HUES6 (cell line): ENCODE measurements at regions not wholly inside any gene's neighbourhood (a gene's known extent, or its start where the extent isn't known, plus 50 kb on each side); places are given as distances from the start of the nearest gene placed in this dataset.

Experiments used
- H3K27ac ChIP-seq: 2 replicates; pipeline ENCODE4 v1.7.0; 2013; ENCODE audit warnings: low read depth, mild to moderate bottlenecking, low read length, inconsistent platforms
- H3K27me3 ChIP-seq: 2 replicates; pipeline ENCODE4 v1.6.1; 2013; ENCODE audit warnings: low read length; ENCODE audit not compliant: control insufficient read depth, insufficient read depth
- H3K36me3 ChIP-seq: 2 replicates; pipeline ENCODE4 v1.6.1; 2013; ENCODE audit warnings: low read length; ENCODE audit not compliant: control insufficient read depth, insufficient read depth
- H3K4me1 ChIP-seq: 2 replicates; pipeline ENCODE4 v1.6.1; 2013; ENCODE audit warnings: low read length; ENCODE audit not compliant: control insufficient read depth, insufficient read depth
- H3K4me3 ChIP-seq: 2 replicates; pipeline ENCODE4 v1.5.1; 2013; ENCODE audit warnings: low read depth, low read length
- H3K9ac ChIP-seq: one replicate; pipeline ENCODE4 v1.6.1; 2013; ENCODE audit warnings: mild to moderate bottlenecking, low read length
- H3K9me3 ChIP-seq: 2 replicates; pipeline ENCODE4 v1.6.1; 2013; ENCODE audit warnings: low read depth, low read length; ENCODE audit not compliant: control insufficient read depth, insufficient read depth

DNA sequence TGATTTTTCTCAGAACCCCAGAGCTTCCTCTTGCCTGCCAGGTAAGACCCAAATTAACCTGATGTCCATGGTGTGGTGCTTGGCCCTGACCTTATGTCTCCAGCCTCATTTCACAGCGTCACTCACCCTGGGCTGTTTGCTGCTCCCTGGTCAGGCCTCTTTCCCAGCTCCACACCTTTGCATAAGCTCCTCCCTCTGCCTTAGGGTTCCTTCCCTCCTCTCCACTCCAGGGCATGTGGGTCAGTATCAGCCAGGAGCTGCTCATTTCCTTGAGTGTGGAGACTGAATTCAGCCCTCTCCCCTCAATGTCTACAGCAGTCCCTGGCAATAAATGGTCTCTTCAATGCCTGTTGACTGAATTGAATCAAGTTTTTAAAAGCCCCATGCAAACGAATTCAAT is 75.6 kb upstream of the ANKRD34C start:
- Histone ChIP-seq H3K27me3 (peaks cover 5% of the 10 kb centered on the region; the same call in 1 of the 2 replicates), H3K9ac (no peak overlapping the region), H3K27ac (no peak overlapping the region), H3K9me3 (no peaks in the 10 kb centered on the region), H3K4me1 (peaks cover 16% of the 10 kb centered on the region), H3K36me3 (no peaks in the 10 kb centered on the region), H3K4me3 (no peak overlapping the region)

DNA sequence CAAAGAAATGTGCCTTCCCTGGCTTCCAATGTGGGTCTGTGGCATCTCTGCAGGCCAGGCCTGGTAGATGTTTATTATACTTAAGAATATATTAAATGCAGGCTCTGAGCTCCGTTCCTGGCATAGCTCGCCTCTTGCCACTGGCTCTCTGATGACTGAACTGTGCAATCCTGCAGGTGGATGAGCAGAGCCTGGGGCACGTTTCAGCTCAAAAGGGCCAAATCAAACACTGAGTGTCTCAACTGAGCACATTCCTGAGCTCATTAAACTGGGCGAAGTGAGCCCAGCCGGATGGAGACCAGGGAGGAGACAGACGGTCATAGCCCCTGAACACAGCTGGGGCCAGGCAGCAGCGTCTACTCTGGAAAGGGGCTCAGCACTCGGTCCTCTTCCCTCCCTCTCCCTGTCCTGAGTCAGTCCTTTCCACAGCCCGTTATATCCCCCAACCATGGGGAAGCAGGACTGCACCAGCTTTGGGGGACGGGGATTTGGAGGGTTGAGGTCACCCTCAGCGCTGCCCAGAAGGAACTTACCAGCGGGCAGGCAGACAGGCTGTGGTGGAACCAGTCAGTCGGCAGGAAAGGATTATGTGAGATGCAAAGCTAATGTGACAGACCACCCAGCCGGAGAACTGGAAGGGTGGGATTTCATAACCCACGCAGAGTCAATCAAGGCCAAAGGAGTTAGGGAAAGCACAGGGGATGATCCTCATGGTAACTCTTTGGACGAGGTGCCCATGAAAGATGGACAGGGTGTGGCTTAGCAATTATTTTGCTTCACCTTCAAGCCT is 77.4 kb upstream of the ANKRD34C start:
- Histone ChIP-seq H3K9me3 (no peaks in the 10 kb centered on the region), H3K27me3 (peaks cover 5% of the 10 kb centered on the region; the same call in 1 of the 2 replicates), H3K36me3 (no peaks in the 10 kb centered on the region), H3K4me1 (peaks cover 13% of the 10 kb centered on the region), H3K9ac (no peak overlapping the region), H3K27ac (no peak overlapping the region), H3K4me3 (no peak overlapping the region)

DNA sequence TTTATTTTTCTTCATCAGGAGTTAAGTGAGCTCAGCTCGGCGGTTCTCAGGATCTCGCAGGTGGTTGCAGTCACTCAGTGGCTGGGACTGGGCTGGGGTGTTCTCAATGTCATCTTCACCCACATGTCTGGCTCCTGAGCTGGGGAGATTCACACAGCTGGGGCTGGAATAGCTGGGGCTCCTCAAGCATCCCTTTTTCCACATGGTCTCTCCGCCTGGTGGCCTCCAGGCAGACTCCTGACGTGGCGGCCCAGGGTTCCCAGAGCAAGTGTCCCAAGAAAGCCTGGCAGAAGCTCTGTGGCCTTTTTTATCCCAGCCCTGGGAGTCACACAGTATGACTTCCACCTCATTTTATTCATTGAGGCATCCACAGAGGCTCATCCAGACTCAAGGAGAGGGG is 84.1 kb upstream of the ANKRD34C start:
- H3K9ac ChIP-seq: no peak overlapping the region
- no peak overlapping the region for H3K4me3 ChIP-seq
- H3K4me1 ChIP-seq: peaks cover 14% of the 10 kb centered on the region
- no peak overlapping the region for H3K27ac ChIP-seq
- no peaks in the 10 kb centered on the region for H3K36me3 ChIP-seq
- H3K27me3 ChIP-seq: no peaks in the 10 kb centered on the region
- no peaks in the 10 kb centered on the region for H3K9me3 ChIP-seq

DNA sequence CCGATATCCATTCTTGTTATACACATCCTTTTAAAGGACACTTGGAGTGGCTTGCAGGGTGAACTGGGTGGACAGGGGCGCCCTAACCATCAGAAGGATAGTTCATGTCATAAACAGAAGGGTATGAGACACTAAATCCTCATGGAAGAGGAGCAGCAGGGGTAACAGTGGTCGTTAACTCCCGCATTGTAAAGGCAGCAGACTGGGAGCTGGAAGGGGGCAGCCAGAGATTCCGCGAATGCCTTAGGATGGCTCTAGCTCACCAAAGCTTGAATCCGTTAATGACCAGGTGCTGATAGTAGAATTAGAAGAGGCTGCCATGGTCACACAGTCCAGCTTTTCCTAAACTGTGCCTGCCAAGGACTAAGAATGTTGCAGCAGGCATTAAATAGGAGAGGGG is 85.2 kb upstream of the ANKRD34C start:
- no peaks in the 10 kb centered on the region for H3K9me3 ChIP-seq
- peaks cover 14% of the 10 kb centered on the region for H3K4me1 ChIP-seq
- H3K27ac ChIP-seq: no peak overlapping the region
- H3K9ac ChIP-seq: no peak overlapping the region
- no peaks in the 10 kb centered on the region for H3K27me3 ChIP-seq
- no peaks in the 10 kb centered on the region for H3K36me3 ChIP-seq
- no peak overlapping the region for H3K4me3 ChIP-seq

DNA sequence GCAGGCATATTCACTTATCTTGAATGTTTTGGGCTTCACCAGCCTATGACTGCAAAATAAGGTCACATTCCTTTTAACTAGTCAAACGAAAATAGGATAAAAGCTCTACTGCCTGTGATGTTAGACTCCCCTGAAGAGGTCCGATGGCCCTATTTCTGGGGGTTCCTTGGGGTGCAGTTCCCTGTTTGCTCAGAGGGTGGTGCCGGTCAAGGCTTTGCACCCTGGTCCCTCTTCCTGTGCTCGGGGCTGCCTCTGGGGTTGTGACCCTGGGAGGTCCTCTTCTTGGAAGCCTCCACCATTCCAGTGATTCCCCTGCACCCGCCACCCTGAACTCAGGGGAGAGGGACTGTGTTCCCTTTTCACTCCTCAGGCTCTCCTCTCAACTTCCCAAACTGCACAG is 86.7 kb upstream of the ANKRD34C start:
- Histone ChIP-seq H3K9ac (no peak overlapping the region), H3K27ac (no peak overlapping the region), H3K4me3 (no peak overlapping the region), H3K36me3 (no peaks in the 10 kb centered on the region), H3K27me3 (no peaks in the 10 kb centered on the region), H3K9me3 (no peaks in the 10 kb centered on the region), H3K4me1 (peaks cover 14% of the 10 kb centered on the region)

DNA sequence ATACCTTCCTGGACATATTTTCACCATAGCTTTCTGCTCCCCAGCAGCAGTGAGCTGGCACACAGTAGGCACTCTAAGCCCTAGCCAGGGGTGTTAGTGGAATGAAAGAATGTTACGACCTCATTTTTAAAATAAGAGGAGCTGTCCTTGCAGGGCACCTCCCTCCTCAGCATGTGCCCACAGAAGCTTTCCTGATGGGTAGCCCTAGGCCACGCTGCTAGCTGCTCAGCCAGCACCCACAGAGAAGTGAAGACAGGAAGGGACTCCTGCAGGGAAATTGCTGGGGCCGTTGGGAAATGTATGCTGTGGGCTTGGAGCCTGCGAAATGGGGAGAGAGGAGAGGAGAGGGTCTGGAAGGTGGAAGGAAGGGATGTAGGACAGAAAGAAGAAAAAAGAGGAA is 87.3 kb upstream of the ANKRD34C start:
- peaks cover 14% of the 10 kb centered on the region for H3K4me1 ChIP-seq
- no peak overlapping the region for H3K4me3 ChIP-seq
- no peak overlapping the region for H3K9ac ChIP-seq
- no peaks in the 10 kb centered on the region for H3K27me3 ChIP-seq
- no peaks in the 10 kb centered on the region for H3K36me3 ChIP-seq
- no peak overlapping the region for H3K27ac ChIP-seq
- no peaks in the 10 kb centered on the region for H3K9me3 ChIP-seq

DNA sequence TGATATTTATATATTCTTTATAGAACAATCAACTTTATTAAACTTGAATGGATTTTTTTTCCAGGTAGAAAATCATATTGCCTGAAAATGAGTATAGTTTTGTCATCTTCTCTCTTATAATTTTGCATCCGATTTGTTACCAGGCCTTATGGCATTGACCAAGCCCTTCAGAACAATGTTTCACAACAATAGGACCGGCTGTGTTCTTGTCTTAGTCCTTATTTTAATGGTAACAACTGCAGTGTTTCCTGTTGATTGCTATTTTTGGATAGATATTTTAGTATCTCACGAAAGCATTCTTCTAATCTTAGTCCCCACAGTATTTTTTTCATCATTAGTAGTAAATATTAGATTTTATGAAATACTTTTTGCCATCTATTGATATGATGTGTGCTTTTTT is 88.1 kb upstream of the ANKRD34C start:
- no peak overlapping the region for H3K4me3 ChIP-seq
- no peak overlapping the region for H3K27ac ChIP-seq
- H3K4me1 ChIP-seq: peaks cover 14% of the 10 kb centered on the region
- H3K9ac ChIP-seq: no peak overlapping the region
- H3K27me3 ChIP-seq: no peaks in the 10 kb centered on the region
- no peaks in the 10 kb centered on the region for H3K36me3 ChIP-seq
- no peaks in the 10 kb centered on the region for H3K9me3 ChIP-seq

DNA sequence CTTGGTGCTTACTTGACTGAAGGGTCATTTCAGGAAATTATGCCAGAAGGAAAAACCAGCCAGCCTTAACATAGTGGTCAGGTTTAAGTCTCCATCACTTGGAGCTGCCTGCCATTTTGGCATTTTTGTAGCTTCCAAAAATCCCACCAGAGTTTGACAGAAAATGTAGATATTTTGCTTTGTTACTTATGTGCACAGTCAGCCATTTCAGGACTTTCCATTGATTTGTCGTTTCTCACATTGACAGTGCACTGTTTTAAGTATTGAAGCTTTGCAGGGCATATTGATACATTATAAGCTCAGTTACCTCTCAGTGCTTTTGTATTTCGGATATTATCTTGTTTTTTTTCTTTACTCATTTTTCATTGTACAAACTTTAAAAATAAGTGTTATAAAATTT is 89.0 kb upstream of the ANKRD34C start:
- H3K4me3 ChIP-seq: no peak overlapping the region

DNA sequence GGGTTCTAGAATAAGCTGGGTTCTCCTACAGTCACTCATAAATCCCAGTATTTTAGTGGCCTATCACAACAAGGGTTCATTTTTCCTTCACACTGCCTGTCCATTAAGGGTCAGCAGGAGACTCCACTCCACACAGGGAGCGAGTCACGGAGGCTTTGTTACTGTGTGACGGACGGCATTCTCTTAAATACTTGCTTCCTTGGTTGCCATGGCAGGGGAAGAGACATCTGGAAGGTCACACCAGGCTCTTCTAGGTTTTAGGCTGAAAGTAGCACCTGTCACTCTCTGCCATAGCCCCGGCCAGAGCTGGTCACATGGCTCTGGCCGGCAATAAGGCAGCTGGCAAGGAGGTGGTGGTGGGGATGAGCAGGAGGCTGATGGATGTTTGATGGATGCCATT is 89.4 kb upstream of the ANKRD34C start:
- Histone ChIP-seq H3K4me1 (peaks cover 14% of the 10 kb centered on the region), H3K27me3 (no peaks in the 10 kb centered on the region), H3K36me3 (no peaks in the 10 kb centered on the region), H3K9ac (no peak overlapping the region), H3K27ac (no peak overlapping the region), H3K9me3 (no peaks in the 10 kb centered on the region), H3K4me3 (no peak overlapping the region)

More for the DNA sequence above, 89.0 kb upstream of the ANKRD34C start:
- peaks cover 14% of the 10 kb centered on the region for H3K4me1 ChIP-seq
- H3K27me3 ChIP-seq: no peaks in the 10 kb centered on the region
- H3K9ac ChIP-seq: no peak overlapping the region
- no peaks in the 10 kb centered on the region for H3K9me3 ChIP-seq
- H3K27ac ChIP-seq: no peak overlapping the region
- no peaks in the 10 kb centered on the region for H3K36me3 ChIP-seq

DNA sequence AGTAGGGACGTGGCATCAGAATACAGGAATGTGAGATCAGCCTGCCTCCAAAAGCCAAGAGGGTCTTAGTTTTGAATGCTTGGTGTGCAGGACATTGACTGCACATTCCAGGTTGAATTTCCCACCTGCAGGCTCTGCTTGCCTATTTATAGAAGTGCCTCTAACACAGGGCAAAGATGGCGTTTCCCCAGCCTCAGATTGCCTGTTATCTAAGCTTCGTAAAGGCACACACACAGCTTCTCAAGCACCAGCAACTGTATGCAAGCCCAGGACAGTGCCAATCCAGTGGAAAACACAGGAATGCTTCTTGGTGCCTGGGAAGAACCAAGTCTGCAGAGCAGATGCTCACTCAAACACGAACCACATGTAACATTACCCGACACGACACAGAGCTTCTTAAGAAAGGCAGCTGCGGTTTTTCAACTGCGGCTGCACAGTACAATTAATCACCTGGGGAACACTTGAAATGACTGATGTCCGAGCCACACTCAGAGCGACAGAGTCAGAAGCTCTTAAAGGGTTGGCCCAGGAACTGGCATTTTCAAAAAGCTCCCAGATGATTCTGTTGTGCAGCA is 90.0 kb upstream of the ANKRD34C start:
- H3K4me1 ChIP-seq: peaks cover 12% of the 10 kb centered on the region
- H3K4me3 ChIP-seq: no peak overlapping the region
- no peak overlapping the region for H3K9ac ChIP-seq
- no peaks in the 10 kb centered on the region for H3K27me3 ChIP-seq
- H3K27ac ChIP-seq: no peak overlapping the region
- no peaks in the 10 kb centered on the region for H3K9me3 ChIP-seq
- H3K36me3 ChIP-seq: no peaks in the 10 kb centered on the region

DNA sequence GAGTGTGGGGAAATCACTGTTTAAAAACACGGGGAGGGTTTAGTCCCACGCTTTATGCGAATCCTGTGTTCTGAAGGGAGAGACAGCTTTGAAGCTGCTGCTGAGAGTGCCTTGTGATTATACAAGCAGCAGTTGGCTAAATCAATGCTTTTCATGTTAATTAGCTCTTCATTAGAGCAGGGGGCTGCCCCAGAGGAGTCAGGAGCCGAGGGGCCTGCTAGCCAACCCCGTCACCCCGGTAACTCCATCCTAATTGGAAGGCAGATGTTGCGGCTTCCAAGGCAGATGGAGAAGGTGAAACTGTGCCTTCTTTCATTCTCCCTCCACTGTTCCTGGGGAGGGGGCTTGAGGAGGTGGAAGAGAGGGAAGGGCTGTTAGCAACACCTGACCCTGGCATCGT is 92.4 kb upstream of the ANKRD34C start:
- H3K4me3 ChIP-seq: no peak overlapping the region
- no peaks in the 10 kb centered on the region for H3K36me3 ChIP-seq
- H3K27me3 ChIP-seq: no peaks in the 10 kb centered on the region
- H3K4me1 ChIP-seq: no peaks in the 10 kb centered on the region
- no peaks in the 10 kb centered on the region for H3K9me3 ChIP-seq
- H3K9ac ChIP-seq: no peak overlapping the region
- no peak overlapping the region for H3K27ac ChIP-seq
